ENCODE measurements at regions not wholly inside any gene's neighbourhood (a gene's known extent, or its start where the extent isn't known, plus 50 kb on each side); places are given as distances from the start of the nearest gene placed in this dataset.

DNA sequence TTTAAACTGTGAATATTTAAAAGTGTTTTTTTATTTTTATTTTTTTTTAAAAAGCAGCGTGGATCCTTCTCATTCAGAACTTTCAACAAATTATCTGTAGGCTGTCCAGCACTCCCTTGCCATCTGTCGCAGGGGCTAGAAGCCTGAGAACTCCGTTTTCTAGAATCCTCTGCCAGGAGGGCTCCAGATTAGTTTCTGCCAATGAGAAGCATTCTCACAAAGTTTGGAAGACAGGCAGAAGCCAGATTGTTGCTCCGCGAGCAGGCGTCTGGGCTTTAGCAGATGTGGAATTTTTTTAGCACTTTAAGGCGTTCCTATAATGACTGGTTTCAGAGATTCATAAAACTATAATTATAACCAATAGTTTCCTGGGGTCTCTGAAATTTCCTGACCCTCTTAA is 220.9 kb upstream of the KIAA1217 start (continued):
- TF ChIP-seq, protein P1, sequence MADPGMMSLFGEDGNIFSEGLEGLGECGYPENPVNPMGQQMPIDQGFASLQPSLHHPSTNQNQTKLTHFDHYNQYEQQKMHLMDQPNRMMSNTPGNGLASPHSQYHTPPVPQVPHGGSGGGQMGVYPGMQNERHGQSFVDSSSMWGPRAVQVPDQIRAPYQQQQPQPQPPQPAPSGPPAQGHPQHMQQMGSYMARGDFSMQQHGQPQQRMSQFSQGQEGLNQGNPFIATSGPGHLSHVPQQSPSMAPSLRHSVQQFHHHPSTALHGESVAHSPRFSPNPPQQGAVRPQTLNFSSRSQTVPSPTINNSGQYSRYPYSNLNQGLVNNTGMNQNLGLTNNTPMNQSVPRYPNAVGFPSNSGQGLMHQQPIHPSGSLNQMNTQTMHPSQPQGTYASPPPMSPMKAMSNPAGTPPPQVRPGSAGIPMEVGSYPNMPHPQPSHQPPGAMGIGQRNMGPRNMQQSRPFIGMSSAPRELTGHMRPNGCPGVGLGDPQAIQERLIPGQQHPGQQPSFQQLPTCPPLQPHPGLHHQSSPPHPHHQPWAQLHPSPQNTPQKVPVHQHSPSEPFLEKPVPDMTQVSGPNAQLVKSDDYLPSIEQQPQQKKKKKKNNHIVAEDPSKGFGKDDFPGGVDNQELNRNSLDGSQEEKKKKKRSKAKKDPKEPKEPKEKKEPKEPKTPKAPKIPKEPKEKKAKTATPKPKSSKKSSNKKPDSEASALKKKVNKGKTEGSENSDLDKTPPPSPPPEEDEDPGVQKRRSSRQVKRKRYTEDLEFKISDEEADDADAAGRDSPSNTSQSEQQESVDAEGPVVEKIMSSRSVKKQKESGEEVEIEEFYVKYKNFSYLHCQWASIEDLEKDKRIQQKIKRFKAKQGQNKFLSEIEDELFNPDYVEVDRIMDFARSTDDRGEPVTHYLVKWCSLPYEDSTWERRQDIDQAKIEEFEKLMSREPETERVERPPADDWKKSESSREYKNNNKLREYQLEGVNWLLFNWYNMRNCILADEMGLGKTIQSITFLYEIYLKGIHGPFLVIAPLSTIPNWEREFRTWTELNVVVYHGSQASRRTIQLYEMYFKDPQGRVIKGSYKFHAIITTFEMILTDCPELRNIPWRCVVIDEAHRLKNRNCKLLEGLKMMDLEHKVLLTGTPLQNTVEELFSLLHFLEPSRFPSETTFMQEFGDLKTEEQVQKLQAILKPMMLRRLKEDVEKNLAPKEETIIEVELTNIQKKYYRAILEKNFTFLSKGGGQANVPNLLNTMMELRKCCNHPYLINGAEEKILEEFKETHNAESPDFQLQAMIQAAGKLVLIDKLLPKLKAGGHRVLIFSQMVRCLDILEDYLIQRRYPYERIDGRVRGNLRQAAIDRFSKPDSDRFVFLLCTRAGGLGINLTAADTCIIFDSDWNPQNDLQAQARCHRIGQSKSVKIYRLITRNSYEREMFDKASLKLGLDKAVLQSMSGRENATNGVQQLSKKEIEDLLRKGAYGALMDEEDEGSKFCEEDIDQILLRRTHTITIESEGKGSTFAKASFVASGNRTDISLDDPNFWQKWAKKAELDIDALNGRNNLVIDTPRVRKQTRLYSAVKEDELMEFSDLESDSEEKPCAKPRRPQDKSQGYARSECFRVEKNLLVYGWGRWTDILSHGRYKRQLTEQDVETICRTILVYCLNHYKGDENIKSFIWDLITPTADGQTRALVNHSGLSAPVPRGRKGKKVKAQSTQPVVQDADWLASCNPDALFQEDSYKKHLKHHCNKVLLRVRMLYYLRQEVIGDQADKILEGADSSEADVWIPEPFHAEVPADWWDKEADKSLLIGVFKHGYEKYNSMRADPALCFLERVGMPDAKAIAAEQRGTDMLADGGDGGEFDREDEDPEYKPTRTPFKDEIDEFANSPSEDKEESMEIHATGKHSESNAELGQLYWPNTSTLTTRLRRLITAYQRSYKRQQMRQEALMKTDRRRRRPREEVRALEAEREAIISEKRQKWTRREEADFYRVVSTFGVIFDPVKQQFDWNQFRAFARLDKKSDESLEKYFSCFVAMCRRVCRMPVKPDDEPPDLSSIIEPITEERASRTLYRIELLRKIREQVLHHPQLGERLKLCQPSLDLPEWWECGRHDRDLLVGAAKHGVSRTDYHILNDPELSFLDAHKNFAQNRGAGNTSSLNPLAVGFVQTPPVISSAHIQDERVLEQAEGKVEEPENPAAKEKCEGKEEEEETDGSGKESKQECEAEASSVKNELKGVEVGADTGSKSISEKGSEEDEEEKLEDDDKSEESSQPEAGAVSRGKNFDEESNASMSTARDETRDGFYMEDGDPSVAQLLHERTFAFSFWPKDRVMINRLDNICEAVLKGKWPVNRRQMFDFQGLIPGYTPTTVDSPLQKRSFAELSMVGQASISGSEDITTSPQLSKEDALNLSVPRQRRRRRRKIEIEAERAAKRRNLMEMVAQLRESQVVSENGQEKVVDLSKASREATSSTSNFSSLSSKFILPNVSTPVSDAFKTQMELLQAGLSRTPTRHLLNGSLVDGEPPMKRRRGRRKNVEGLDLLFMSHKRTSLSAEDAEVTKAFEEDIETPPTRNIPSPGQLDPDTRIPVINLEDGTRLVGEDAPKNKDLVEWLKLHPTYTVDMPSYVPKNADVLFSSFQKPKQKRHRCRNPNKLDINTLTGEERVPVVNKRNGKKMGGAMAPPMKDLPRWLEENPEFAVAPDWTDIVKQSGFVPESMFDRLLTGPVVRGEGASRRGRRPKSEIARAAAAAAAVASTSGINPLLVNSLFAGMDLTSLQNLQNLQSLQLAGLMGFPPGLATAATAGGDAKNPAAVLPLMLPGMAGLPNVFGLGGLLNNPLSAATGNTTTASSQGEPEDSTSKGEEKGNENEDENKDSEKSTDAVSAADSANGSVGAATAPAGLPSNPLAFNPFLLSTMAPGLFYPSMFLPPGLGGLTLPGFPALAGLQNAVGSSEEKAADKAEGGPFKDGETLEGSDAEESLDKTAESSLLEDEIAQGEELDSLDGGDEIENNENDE (IDR thresholded peaks at IDR 0.05; ENCODE audit: insufficient replicate concordance, low read length) = no peak
- TF ChIP-seq KDM4A (IDR thresholded peaks at IDR 0.05; ENCODE audit: low read depth, low read length, severe bottlenecking) = no peak
- no peak for TF ChIP-seq SP2 (IDR thresholded peaks at IDR 0.05; ENCODE audit: low read length)
- TF ChIP-seq SAP30 (IDR thresholded peaks at IDR 0.05; ENCODE audit: insufficient read depth, insufficient replicate concordance, low read length) = no peak
- TF ChIP-seq JUND (IDR thresholded peaks at IDR 0.05; ENCODE audit: low read length) = no peak
- TF ChIP-seq BACH1 (IDR thresholded peaks at IDR 0.05; ENCODE audit: low read length) = no peak
- no peak for TF ChIP-seq CHD2 (IDR thresholded peaks at IDR 0.05; ENCODE audit: low read length)
- no peak for TF ChIP-seq CEBPB (IDR thresholded peaks at IDR 0.05; ENCODE audit: low read depth, low read length)
- no peak for TF ChIP-seq SIRT6 (IDR thresholded peaks at IDR 0.05; ENCODE audit: low read length)
- no peak for TF ChIP-seq PHF8 (conservative IDR thresholded peaks at IDR 0.05; ENCODE audit: low read depth, low read length)
